Osteoblast (primary cell): ENCODE measurements at regions not wholly inside any gene's neighbourhood (a gene's known extent, or its start where the extent isn't known, plus 50 kb on each side); places are given as distances from the start of the nearest gene placed in this dataset.

Source experiments
- DNase-seq: peaks from one replicate; pipeline ENCODE4 v3.0.0; 2011; ENCODE audit warnings: low spot score, mixed read lengths; ENCODE audit not compliant: insufficient read length; ENCODE audit errors: missing footprints
- H2AFZ ChIP-seq: 2 replicates; pipeline ENCODE4 v1.6.0; 2011; ENCODE audit warnings: mild to moderate bottlenecking, low read length
- H3K27ac ChIP-seq: 2 replicates; pipeline ENCODE4 v1.5.1; 2011; ENCODE audit warnings: mild to moderate bottlenecking, low read depth, low read length, moderate library complexity
- H3K27me3 ChIP-seq: 2 replicates; pipeline ENCODE4 v1.6.0; 2012; ENCODE audit warnings: mild to moderate bottlenecking, control low read depth, inconsistent platforms, low read length, moderate library complexity; ENCODE audit not compliant: insufficient read depth
- H3K36me3 ChIP-seq: 2 replicates; pipeline ENCODE4 v1.5.1; 2011; ENCODE audit warnings: mild to moderate bottlenecking, low read length, control low read depth, moderate library complexity; ENCODE audit not compliant: insufficient read depth
- H3K4me1 ChIP-seq: 2 replicates; pipeline ENCODE4 v1.5.1; 2011; ENCODE audit warnings: mild to moderate bottlenecking, low read length, control low read depth, moderate library complexity; ENCODE audit not compliant: insufficient read depth
- H3K4me2 ChIP-seq: 2 replicates; pipeline ENCODE4 v1.6.0; 2011; ENCODE audit warnings: mild to moderate bottlenecking, low read length; ENCODE audit not compliant: insufficient read depth
- H3K4me3 ChIP-seq: fragments of 200-600 bp; sonication (generic); 3 replicates; pipeline ENCODE4 v1.5.1; 2012; ENCODE audit warnings: mild to moderate bottlenecking, low read length, inconsistent platforms; ENCODE audit not compliant: insufficient read depth
- H3K79me2 ChIP-seq: 2 replicates; pipeline ENCODE4 v1.6.0; 2012; ENCODE audit warnings: mild to moderate bottlenecking, low read length, control low read depth, inconsistent platforms; ENCODE audit not compliant: insufficient read depth
- H3K9me3 ChIP-seq: 2 replicates; pipeline ENCODE4 v1.5.1; 2011; ENCODE audit warnings: low read depth, low read length, control low read depth
- H4K20me1 ChIP-seq: 2 replicates; pipeline ENCODE4 v1.6.0; 2012; ENCODE audit warnings: mild to moderate bottlenecking, low read length, control low read depth; ENCODE audit not compliant: insufficient read depth
- TF ChIP-seq, protein P1 (sequence below): IDR thresholded peaks from 2 replicates; pipeline ENCODE4 v1.5.1; 2011; ENCODE audit warnings: mild to moderate bottlenecking, low read depth, low read length, moderate library complexity; ENCODE audit errors: extremely low read depth

DNA sequence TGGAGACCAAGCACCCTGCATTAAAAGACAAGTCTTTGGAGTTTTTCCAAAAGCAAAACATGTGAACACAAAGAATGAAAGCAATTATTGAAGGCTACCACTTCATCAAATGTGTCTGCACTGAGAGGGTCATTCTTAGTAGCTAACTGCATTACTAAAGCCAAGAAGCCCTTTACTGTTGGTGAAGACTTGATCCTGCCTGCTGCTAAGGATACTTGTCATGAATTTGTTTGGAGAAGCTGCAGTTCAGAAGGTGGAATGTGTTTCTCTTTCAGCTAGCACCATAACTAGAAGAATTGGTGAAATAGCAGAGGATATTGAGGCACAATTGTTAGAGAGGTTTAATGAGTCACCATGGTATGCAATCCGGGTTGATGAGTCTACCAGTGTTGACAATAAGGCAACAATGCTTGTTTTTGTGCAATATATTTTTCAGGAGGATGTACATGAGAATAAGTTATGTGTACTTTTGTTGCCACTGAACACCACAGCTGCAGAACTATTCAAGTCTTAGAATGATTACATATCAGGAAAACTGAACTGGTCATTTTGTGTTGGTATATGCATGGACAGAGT is 457.3 kb upstream of the ISX start:
- H4K20me1 ChIP-seq = no peaks in the 10 kb centered on the region
- no peak for DNase-seq

DNA sequence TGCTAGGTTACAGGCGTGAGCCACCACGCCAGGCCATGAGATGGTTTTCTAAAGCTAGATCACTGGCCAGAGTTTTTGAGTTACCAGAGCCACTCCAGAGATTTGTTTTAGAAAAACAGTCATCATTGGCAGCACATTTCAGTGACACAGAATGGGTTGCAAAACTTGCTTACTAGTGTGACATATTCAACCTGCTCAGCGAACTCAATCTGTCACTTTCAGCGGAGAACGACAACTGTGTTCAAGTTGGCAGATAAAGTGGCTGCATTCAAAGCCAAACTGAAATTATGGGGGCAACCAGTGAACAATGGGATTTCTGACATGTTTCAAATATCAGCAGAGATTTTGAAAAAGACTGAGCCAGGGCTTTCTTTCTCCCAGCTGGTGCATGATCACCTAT is 456.3 kb upstream of the ISX start:
- no peaks in the 10 kb centered on the region for H3K9me3 ChIP-seq
- TF ChIP-seq, protein P1, sequence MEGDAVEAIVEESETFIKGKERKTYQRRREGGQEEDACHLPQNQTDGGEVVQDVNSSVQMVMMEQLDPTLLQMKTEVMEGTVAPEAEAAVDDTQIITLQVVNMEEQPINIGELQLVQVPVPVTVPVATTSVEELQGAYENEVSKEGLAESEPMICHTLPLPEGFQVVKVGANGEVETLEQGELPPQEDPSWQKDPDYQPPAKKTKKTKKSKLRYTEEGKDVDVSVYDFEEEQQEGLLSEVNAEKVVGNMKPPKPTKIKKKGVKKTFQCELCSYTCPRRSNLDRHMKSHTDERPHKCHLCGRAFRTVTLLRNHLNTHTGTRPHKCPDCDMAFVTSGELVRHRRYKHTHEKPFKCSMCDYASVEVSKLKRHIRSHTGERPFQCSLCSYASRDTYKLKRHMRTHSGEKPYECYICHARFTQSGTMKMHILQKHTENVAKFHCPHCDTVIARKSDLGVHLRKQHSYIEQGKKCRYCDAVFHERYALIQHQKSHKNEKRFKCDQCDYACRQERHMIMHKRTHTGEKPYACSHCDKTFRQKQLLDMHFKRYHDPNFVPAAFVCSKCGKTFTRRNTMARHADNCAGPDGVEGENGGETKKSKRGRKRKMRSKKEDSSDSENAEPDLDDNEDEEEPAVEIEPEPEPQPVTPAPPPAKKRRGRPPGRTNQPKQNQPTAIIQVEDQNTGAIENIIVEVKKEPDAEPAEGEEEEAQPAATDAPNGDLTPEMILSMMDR = no peak
- H3K36me3 ChIP-seq = no peaks in the 10 kb centered on the region
- H3K27me3 ChIP-seq = no peaks in the 10 kb centered on the region
- no peaks in the 10 kb centered on the region for H4K20me1 ChIP-seq
- no peak for DNase-seq
- H3K4me3 ChIP-seq = no peak overlapping the region
- H3K4me2 ChIP-seq = no peak overlapping the region
- H3K27ac ChIP-seq = no peak overlapping the region
- no peaks in the 10 kb centered on the region for H3K4me1 ChIP-seq
- H2AFZ ChIP-seq = no peak overlapping the region
- H3K79me2 ChIP-seq = no peaks in the 10 kb centered on the region

More for the DNA sequence above, 457.3 kb upstream of the ISX start:
- no peak overlapping the region for H3K27ac ChIP-seq
- H3K27me3 ChIP-seq = no peaks in the 10 kb centered on the region
- H3K79me2 ChIP-seq = no peaks in the 10 kb centered on the region
- no peaks in the 10 kb centered on the region for H3K4me1 ChIP-seq
- no peaks in the 10 kb centered on the region for H3K36me3 ChIP-seq
- H3K4me2 ChIP-seq = no peak overlapping the region
- H3K9me3 ChIP-seq = no peaks in the 10 kb centered on the region
- no peak overlapping the region for H3K4me3 ChIP-seq
- TF ChIP-seq, protein P1 = no peak
- no peak overlapping the region for H2AFZ ChIP-seq

DNA sequence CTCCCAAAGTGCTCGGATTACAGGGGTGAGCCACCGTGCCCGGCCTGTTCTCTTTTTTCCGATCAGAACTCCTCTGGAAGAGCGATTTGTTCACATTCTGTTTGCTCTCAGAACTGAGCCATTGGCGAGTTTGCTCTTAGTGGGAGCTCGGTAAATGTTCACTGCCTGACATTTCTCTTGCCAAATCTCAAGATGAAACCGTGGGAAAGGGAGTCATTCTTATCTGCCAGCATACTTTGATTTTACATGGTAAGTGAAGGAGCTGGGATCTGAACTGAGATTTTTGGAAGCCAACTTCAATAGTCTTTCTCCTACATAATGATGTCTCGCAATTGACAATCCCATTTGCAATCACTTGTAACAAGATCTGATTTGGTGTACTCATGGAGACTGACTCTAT is 445.8 kb upstream of the ISX start:
- Histone ChIP-seq H3K4me3 (no peak overlapping the region), H2AFZ (no peak overlapping the region), H3K9me3 (no peaks in the 10 kb centered on the region), H3K4me1 (no peaks in the 10 kb centered on the region), H3K36me3 (no peaks in the 10 kb centered on the region), H3K27me3 (no peaks in the 10 kb centered on the region), H3K4me2 (no peak overlapping the region), H3K27ac (no peak overlapping the region), H4K20me1 (no peaks in the 10 kb centered on the region), H3K79me2 (no peaks in the 10 kb centered on the region)
- DNase-seq = peak; percentile 10
- TF ChIP-seq, protein P1 = no peak

DNA sequence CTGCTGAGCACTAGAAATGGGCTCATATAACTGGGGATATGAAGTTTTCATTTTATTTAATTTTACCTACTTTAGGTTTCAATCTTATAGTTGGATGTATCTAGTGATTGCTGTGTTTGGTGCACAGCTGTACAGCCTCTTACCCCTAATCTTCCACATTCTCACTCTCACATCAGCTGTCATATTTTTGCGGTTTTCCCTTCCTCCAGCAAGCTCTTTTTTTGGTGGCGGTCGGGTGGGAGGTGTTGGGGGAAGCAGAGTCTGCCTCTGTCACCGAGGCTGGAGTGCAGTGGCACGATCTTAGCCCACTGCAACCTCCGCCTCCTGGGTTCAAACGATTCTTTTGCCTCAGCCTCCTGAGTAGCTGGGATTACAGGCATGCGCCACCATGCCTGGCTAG is 445.1 kb upstream of the ISX start:
- DNase-seq = no peak
- H3K36me3 ChIP-seq = no peaks in the 10 kb centered on the region

More for the DNA sequence above, 445.1 kb upstream of the ISX start:
- TF ChIP-seq, protein P1 = no peak
- no peaks in the 10 kb centered on the region for H4K20me1 ChIP-seq
- H3K79me2 ChIP-seq = no peaks in the 10 kb centered on the region
- H2AFZ ChIP-seq = no peak overlapping the region
- H3K4me2 ChIP-seq = no peak overlapping the region
- H3K9me3 ChIP-seq = no peaks in the 10 kb centered on the region
- no peaks in the 10 kb centered on the region for H3K4me1 ChIP-seq
- H3K4me3 ChIP-seq = no peak overlapping the region
- no peak overlapping the region for H3K27ac ChIP-seq
- no peaks in the 10 kb centered on the region for H3K27me3 ChIP-seq
